Right cardiac atrium (tissue), 5 donors: ENCODE measurements at regions not wholly inside any gene's neighbourhood (a gene's known extent, or its start where the extent isn't known, plus 50 kb on each side); places are given as distances from the start of the nearest gene placed in this dataset.

Source experiments
- ATAC-seq, 2 donors: fragments of 200-7000 bp; cut with Tn5 transposase; one replicate each; pipeline versions ENCODE4 v1.8.0 to v1.9.1; 2020; ENCODE audit warnings: moderate library complexity in 2 of 2, mild to moderate bottlenecking in 1 of 2
- DNase-seq, 3 donors: peaks; one replicate each; pipeline ENCODE4 v3.0.0-alpha.2; 2020
- H3K27ac ChIP-seq: one replicate; pipeline ENCODE4 v1.5.1; 2013; ENCODE audit warnings: mild to moderate bottlenecking, low read length, control low read depth, moderate library complexity
- H3K27me3 ChIP-seq: one replicate; pipeline ENCODE4 v1.6.1; 2013; ENCODE audit not compliant: control insufficient read depth, insufficient read depth
- H3K4me1 ChIP-seq: one replicate; pipeline ENCODE4 v1.6.1; 2013; ENCODE audit warnings: low read length; ENCODE audit not compliant: control insufficient read depth, insufficient read depth
- H3K4me3 ChIP-seq: one replicate; pipeline ENCODE4 v1.5.1; 2013; ENCODE audit warnings: low read length, control low read depth
- H3K9me3 ChIP-seq: one replicate; pipeline ENCODE4 v1.6.1; 2013; ENCODE audit warnings: low read length; ENCODE audit not compliant: control insufficient read depth
- WGBS: extraction: QIAGEN DNeasy Blood & Tissue Kit; methylation state at CpG from one replicate; pipeline ENCODE4 v1.1.7; 2013; 5-methylcytosine and 5-hydroxymethylcytosine counted together
- intact Hi-C, 4 donors: fragments of 100-400 bp; cut with DNase I; formaldehyde crosslinking; loops; one replicate each; pipeline versions ENCODE4 v1.11.0 to v1.14.0; 2022 to 2023
- donor health status: healthy with polysubstance abuse.
- donor health status: DM: no; HTN: yes; CAD: no.
- donor health status: DM: no; HTN: no; CAD: no.
- donor health status: DM: no; HTN: yes; CAD: no; lungs with severe emphysema.
- donor health status: DM: yes; HTN: yes; CAD: no.

DNA sequence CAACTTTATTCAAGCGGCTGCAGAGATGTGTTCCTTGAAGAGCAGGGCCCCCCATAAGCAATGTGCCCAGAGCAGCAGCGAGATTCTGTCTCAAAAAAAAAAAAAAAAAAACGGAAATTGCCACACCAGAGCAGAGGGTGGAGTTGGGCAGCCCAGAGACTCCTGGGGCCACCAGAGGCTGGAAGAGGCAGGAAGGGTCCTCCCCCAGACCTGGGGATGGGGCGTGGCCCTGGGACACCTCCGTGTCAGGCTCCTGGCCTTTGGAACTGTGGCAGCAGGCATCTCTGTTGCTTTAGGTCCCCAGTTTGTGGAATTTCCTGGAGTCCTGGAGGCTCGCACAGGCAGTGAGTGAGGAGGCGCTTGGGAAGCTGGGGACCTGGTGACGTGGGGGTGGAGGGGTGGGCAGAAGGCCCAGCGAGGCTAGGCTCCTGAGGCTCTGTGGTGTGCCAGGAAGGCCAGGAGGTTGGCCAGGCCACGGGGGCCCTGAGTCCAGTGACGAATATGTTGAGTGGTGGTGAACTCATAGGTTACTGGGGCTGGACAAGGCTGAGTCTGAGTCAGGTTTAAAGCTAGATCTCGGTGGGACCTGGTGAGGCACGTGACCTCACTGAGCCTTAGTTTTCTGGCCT, 735.6 kb downstream of the BRD1 start:
- Histone ChIP-seq H3K27ac (no peak overlapping the region), H3K4me3 (no peak overlapping the region), H3K9me3 (no peaks in the 10 kb centered on the region), H3K4me1 (no peaks in the 10 kb centered on the region), H3K27me3 (no peaks in the 10 kb centered on the region)
- intact Hi-C loops, result no loop called here
- DNase-seq (no peak), ATAC-seq (peak in 1 of 2 donors; percentile 24)
- WGBS, result 52% methylated on average over 13 of the region's 13 CpGs

DNA sequence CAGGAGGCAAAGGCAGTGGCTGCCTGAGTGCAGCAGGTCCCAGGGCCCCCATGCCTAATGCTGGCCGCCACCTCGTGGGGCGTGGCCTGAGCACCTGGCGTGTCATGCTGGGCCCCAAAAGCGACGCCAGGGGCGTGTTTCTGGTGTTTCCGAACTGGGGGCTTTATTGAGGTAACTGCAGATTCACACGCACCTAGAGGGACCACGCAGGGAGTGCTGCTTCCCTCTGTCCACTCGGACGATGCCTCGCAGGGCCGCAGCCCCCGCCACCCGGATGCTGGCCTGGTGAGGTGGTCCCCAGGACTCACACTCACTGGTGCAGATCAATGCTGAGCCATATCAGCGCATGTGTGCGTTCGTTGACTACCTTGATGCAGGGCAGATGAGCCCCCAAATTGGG, 736.2 kb downstream of the BRD1 start:
- intact Hi-C loops, result no loop called here
- Histone ChIP-seq H3K27me3 (no peaks in the 10 kb centered on the region), H3K4me1 (no peaks in the 10 kb centered on the region), H3K27ac (no peak overlapping the region), H3K4me3 (no peak overlapping the region), H3K9me3 (no peaks in the 10 kb centered on the region)
- ATAC-seq (no peak), DNase-seq (no peak)
- 85% methylated on average over 19 of the region's 19 CpGs for WGBS

DNA sequence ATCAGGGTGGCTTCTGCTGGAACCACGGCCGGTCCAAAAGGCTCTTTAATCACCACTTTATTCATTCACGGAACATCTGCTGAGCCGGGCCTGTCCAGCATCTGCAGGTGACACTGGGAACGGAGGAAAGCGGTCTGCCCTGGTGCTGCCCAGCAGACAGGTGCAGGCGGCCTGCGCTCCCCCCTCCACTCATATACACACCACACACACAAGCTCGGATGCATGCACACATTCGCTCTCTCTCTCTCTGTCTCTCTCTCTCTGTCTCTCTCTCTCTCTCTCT, 736.9 kb downstream of the BRD1 start:
- H3K4me1 ChIP-seq, result no peaks in the 10 kb centered on the region

DNA sequence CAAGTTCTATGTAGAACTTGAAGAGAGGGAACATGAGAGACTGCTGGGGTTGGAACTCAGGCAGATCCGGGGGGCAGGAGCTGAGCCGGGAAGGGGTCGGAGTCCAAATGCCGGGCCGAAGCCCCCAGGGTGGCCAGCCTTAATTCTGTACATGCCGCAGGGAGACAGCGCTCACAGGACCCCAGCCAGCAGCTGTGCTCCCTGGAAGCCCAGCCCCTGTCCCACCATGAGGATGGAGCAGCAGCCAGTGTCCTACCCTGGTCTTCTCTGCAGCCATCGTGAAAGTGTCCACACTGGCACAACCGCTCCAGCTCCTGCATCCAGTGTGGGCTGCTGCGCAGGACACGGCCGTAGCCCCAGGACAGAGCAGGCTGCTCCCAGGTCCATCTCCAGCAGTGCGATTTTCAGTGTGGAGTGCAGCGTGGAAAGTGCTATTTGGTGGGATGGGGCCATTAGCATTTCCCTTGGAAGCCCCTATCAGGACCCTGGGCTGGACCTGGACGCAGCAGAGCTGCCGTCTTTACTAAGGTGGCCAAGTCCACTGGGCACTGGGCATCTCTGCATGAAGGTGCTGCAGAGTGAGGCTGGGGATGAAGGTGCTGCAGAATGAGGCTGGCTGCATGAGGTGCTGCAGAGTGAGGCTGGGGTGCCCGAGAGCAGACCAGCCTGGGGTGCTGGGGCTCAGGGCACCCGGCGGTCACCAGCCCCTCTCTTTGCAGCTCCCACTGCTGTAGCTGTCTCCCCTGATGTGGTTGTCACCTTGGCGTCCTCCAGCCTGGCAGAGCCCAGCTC, 737.4 kb downstream of the BRD1 start:
- no peak overlapping the region for H3K4me3 ChIP-seq
- H3K27me3 ChIP-seq, result no peaks in the 10 kb centered on the region
- H3K9me3 ChIP-seq, result no peaks in the 10 kb centered on the region
- ATAC-seq (no peak), DNase-seq (no peak)
- intact Hi-C loops, result no loop called here
- no peak overlapping the region for H3K27ac ChIP-seq
- no peaks in the 10 kb centered on the region for H3K4me1 ChIP-seq
- 87% methylated on average over 20 of the region's 20 CpGs for WGBS

More for the DNA sequence above, 736.9 kb downstream of the BRD1 start:
- Histone ChIP-seq H3K4me3 (no peak overlapping the region), H3K27me3 (no peaks in the 10 kb centered on the region), H3K27ac (no peak overlapping the region), H3K9me3 (no peaks in the 10 kb centered on the region)
- WGBS, result 81% methylated on average over 10 of the region's 10 CpGs
- no peak for DNase-seq
- intact Hi-C loops, result no loop called here
- ATAC-seq, result no peak

DNA sequence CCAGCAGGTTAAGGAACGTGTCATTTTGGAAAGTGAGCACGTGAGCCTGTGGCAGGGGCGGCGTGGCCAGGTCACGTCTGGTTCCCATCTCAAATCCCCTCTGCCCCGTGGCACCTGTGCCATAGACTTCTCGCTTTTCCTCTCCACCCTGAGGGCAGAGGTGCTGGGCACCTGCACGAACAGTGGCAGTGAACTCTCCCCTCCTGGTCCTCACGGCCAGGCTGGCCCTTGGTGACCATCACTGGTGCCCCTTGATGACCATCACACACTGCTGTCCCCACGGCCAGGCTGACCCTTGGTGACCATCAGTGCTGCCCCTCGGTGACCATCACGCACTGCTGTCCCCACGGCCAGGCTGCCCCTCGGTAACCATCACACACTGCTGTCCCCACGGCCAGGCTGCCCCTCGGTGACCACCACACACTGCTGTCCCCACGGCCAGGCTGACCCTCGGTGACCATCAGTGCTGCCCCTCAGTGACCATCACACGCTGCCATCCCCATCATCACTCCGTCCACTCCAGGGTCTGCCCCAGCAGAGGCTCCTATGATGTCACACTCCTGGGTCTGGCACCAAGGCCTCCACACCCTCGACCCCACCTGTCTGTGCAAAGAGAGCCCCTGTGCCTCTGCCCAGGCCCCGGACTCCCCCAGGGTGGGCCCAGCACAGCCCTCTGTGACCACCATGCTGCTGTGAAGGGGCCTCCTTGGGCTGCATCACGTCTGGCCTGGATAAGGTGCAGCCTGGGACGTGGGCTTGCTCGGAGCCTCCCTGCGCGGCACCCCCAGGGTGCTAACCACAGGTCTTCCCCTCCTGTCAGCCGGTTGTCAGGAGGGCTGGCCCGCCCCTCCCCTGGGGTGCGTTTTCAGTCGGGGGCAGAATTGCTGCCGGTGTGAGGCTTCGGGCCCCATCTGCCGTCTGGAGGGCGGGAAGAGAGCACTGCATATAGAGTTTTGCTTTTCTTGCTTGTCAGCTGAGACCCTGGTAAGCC, 738.6 kb downstream of the BRD1 start:
- 75% methylated on average over 35 of the region's 35 CpGs for WGBS
- DNase-seq, result no peak
- intact Hi-C loops, result loop anchor here in 1 of 4 donors (10.0 kb wide), 1 partner anchor 56 kb away; no protein-coding TSS in a partner anchor
- no peak for ATAC-seq
- H3K27ac ChIP-seq, result no peak overlapping the region
- H3K9me3 ChIP-seq, result no peaks in the 10 kb centered on the region
- no peaks in the 10 kb centered on the region for H3K27me3 ChIP-seq
- H3K4me1 ChIP-seq, result no peaks in the 10 kb centered on the region
- H3K4me3 ChIP-seq, result no peak overlapping the region

DNA sequence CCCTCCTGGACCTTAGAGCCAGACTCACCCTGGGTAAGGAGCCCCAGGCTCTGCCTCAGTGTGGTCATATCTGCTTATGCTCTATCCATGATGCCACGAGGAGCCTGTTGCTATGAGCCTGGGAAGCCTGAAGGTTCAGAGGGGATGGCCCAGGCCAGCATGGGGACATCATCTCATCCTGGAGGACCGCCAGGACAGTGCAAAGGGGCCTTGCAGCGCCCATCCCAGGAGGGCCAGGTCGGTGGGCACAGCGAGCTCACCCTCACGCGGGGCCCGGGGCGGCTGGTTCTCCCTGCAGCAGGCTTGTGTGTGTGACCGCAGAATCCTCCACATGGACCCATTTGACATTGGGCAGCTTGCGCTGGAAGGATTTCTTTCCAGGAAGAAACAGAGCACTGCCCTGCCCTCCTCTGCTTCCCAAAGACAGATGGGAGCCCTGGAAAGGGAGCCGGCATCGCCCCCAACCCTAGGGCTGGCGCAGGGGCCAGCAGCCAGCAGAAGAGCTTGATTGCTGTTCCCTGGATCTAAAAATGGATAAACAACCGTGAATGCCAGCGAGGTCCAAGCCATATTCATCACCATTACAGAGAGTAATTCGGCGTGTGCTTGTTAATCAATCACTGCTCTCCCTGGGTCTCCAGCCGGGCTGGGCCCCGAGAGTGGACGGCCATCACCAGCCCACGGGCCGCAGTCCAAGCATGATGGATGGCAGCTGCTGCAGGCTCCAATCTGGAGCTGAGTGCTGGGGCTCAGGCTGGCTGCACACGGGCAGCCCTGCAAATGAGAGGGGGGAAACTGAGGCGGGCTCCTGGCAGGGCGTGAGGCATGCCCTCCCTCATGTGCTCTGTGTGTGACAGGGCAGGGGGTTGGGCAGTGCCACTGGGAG, 739.7 kb downstream of the BRD1 start:
- intact Hi-C loops, result loop anchor here in 1 of 4 donors (10.0 kb wide), 1 partner anchor 57 kb away; no protein-coding TSS in a partner anchor
- no peaks in the 10 kb centered on the region for H3K4me1 ChIP-seq
- ATAC-seq (no peak), DNase-seq (no peak)
- 63% methylated on average over 26 of the region's 26 CpGs for WGBS
- H3K9me3 ChIP-seq, result no peaks in the 10 kb centered on the region
- no peaks in the 10 kb centered on the region for H3K27me3 ChIP-seq
- no peak overlapping the region for H3K27ac ChIP-seq
- H3K4me3 ChIP-seq, result no peak overlapping the region

DNA sequence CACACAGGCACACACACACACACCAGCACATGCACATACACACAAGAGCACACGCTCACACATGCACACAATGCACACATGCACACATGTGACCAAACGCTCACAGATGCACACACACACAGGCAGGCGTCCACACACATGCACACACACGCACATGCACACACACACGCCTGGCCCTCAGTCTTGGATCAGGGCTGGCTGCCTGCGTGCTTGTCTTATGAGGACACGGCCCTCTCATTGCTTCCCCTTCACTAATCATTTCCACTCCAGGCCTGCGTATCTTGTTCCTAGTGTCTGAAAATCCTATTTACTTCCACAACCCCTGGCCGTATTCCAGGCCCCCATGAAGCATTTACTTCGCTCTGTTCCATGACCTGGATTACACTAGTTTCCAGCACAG, 740.5 kb downstream of the BRD1 start:
- Histone ChIP-seq H3K27me3 (no peaks in the 10 kb centered on the region), H3K4me1 (no peaks in the 10 kb centered on the region), H3K4me3 (no peak overlapping the region), H3K27ac (no peak overlapping the region), H3K9me3 (no peaks in the 10 kb centered on the region)
- ATAC-seq, result peak; percentile 21 to 88
- intact Hi-C loops, result loop anchor here in 1 of 4 donors (10.0 kb wide), 1 partner anchor 58 kb away; no protein-coding TSS in a partner anchor
- peak in 2 of 3 donors; percentile 33 to 69 for DNase-seq
- 46% methylated on average over 10 of the region's 10 CpGs for WGBS

DNA sequence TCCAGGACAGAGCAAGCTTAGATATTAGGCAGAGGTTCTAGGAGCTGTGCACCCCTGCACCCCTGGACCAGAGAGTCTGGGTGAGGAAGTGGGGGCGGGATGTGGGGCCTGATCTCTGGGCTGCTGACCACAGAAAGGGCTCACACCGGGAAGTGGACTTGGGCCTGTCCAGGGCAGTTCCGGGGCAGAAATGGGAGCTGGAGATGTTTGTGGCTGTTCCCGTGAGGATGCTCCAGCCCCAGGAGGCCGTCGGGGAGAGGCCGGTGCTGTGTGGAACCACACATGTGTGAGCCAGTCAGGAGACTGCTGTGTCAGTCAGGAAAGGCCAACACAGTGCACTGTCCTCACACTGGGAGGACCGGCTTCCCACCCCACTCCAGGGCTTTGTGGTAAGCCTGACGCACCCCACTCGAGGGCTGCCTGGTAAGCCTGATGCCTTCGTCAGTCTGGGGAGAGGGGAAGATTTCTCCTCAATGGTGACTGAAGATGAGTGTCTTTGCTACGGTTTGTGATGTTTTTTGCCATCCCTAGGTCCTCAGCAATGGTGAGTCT, 741.0 kb downstream of the BRD1 start:
- Histone ChIP-seq H3K9me3 (no peaks in the 10 kb centered on the region), H3K27ac (no peak overlapping the region), H3K27me3 (no peaks in the 10 kb centered on the region), H3K4me3 (no peak overlapping the region), H3K4me1 (no peaks in the 10 kb centered on the region)
- DNase-seq (no peak), ATAC-seq (no peak)
- WGBS, result 75% methylated on average over 12 of the region's 12 CpGs
- intact Hi-C loops, result loop anchor here in 1 of 4 donors (10.0 kb wide), 1 partner anchor 58 kb away; no protein-coding TSS in a partner anchor

DNA sequence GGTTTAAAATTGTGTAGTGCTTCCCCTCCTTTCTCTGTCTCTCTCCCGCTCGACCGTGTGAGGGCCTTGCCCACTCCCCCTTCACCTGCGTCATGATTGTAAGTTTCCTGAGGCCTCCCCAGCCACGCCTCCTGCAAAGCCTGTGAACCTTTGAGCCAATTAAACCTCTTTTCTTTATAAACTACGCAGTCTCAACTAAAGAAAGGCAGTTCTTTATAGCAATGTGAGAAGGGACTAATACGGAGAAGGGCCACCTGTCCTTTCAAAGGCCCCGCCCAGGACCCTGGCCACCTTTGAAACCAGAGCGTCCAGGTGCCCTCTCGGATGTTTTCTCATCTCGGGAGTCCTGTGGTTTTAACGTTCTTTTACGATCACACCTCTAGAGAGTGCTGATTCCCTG, 741.5 kb downstream of the BRD1 start:
- H3K27me3 ChIP-seq, result no peaks in the 10 kb centered on the region
- H3K4me3 ChIP-seq, result no peak overlapping the region
- intact Hi-C loops, result loop anchor here in 1 of 4 donors (10.0 kb wide), 1 partner anchor 59 kb away; no protein-coding TSS in a partner anchor
- ATAC-seq (no peak), DNase-seq (no peak)
- WGBS, result 62% methylated on average over 13 of the region's 13 CpGs
- H3K27ac ChIP-seq, result no peak overlapping the region
- H3K9me3 ChIP-seq, result no peaks in the 10 kb centered on the region
- no peaks in the 10 kb centered on the region for H3K4me1 ChIP-seq

DNA sequence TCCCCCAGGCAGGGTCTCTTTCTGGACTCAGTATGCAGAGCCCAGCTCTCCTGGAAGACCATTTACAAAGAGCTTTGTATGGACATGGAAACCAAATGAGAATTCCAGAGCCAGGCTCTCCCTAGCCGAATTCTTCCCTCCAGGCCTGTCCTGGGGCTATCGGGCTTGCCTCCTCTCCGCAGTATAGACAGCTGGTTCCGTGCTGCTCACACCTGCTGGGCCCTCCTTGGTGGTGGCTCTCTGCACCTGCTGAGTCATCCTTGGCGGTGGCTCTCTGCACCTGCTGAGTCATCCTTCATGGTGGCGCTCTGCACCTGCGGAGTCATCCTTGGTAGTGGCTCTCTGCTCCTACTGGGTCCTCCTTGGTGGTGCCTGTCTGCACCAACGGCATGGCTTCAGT, 743.5 kb downstream of the BRD1 start:
- no peaks in the 10 kb centered on the region for H3K9me3 ChIP-seq
- ATAC-seq, result no peak
- H3K4me3 ChIP-seq, result no peak overlapping the region
- H3K4me1 ChIP-seq, result no peaks in the 10 kb centered on the region
- 81% methylated on average over 8 of the region's 8 CpGs for WGBS
- no peak overlapping the region for H3K27ac ChIP-seq
- no peak for DNase-seq
- no peaks in the 10 kb centered on the region for H3K27me3 ChIP-seq
- intact Hi-C loops, result loop anchor here in 1 of 4 donors (10.0 kb wide), 1 partner anchor 61 kb away; no protein-coding TSS in a partner anchor
